B cell (primary cell): ENCODE measurements at regions not wholly inside any gene's neighbourhood (a gene's known extent, or its start where the extent isn't known, plus 50 kb on each side); places are given as distances from the start of the nearest gene placed in this dataset.

Source experiments
- ATAC-seq: fragments of 200-7000 bp; cut with Tn5 transposase; one replicate; pipeline ENCODE4 v1.10.0; 2021; ENCODE audit warnings: low read depth, mild to moderate bottlenecking, moderate number of reproducible peaks, moderate library complexity
- CTCF ChIA-PET: fragments of 350-600 bp; sonication (Branson Sonifier 250); formaldehyde crosslinking; loops from one replicate; lab custom pipeline; 2021; ENCODE audit warnings: antibody characterized with exemption, inconsistent platforms; lab: Charles Lee
- POLR2A ChIA-PET: fragments of 350-600 bp; sonication (Branson Sonifier 250); formaldehyde crosslinking; loops from one replicate; lab custom pipeline; 2021; ENCODE audit warnings: antibody characterized with exemption; lab: Charles Lee
- DNase-seq: peaks from one replicate; pipeline ENCODE4 v3.0.0; 2013
- H2AFZ ChIP-seq: 2 replicates; pipeline ENCODE4 v1.6.1; 2012; ENCODE audit warnings: mild to moderate bottlenecking, low read depth, low read length; ENCODE audit not compliant: insufficient read depth, poor library complexity, severe bottlenecking
- H3K27ac ChIP-seq, 2 donors: 1 replicate in 1 of 2; 2 replicates in 1 of 2; pipeline ENCODE4 v1.5.1; 2012 to 2013; ENCODE audit warnings: low read length in 2 of 2, mild to moderate bottlenecking in 2 of 2, moderate library complexity in 1 of 2
- H3K27me3 ChIP-seq, 4 experiments: fragments of 200-600 bp in 1 of 4; sonication (generic) in 1 of 4; replicated peaks in 1 of 4; 1 replicate in 2 of 4; 2 replicates in 2 of 4; pipeline versions ENCODE4 v1.6.1 to v1.7.0; 2013 to 2016; ENCODE audit warnings: low read length in 3 of 4, mild to moderate bottlenecking in 2 of 4, mixed read lengths in 1 of 4, moderate library complexity in 1 of 4; ENCODE audit not compliant: insufficient read depth in 4 of 4, control insufficient read depth in 3 of 4; ENCODE audit errors: control extremely low read depth in 1 of 4
- H3K36me3 ChIP-seq, 2 experiments: replicated peaks in 1 of 2; 1 replicate in 1 of 2; 2 replicates in 1 of 2; pipeline versions ENCODE4 v1.6.1 to v1.7.1; 2013; ENCODE audit warnings: low read length in 1 of 2; ENCODE audit not compliant: insufficient read depth in 2 of 2, control insufficient read depth in 1 of 2; ENCODE audit errors: control extremely low read depth in 1 of 2, extremely low read depth in 1 of 2
- H3K4me1 ChIP-seq, 2 donors: fragments of 200-600 bp in 1 of 2; sonication (generic) in 1 of 2; 1 replicate in 1 of 2; 2 replicates in 1 of 2; pipeline versions ENCODE4 v1.5.1 to v1.6.1; 2013 to 2017; ENCODE audit warnings: low read length in 2 of 2; ENCODE audit not compliant: control insufficient read depth in 2 of 2, insufficient read depth in 2 of 2
- H3K4me2 ChIP-seq: replicated peaks from 2 replicates; pipeline ENCODE3; 2012; ENCODE audit warnings: mild to moderate bottlenecking, low read depth, low read length; ENCODE audit not compliant: poor library complexity, severe bottlenecking
- H3K4me3 ChIP-seq, 5 experiments: fragments of 200-600 bp in 1 of 5; sonication (generic) in 1 of 5; 1 replicate in 3 of 5; 2 replicates in 2 of 5; pipeline versions ENCODE4 v1.5.1 to v1.7.0; 2011 to 2016; ENCODE audit warnings: low read length in 4 of 5, mild to moderate bottlenecking in 4 of 5, low read depth in 2 of 5, control low read depth in 1 of 5, moderate library complexity in 1 of 5; ENCODE audit not compliant: insufficient read depth in 1 of 5; ENCODE audit errors: control extremely low read depth in 1 of 5, extremely low read depth in 1 of 5
- H3K79me2 ChIP-seq: fragments of 200-600 bp; sonication (generic); one replicate; pipeline ENCODE4 v1.6.0; 2016; ENCODE audit warnings: low read length; ENCODE audit not compliant: control insufficient read depth, insufficient read depth
- H3K9ac ChIP-seq: fragments of 200-600 bp; sonication (generic); 2 replicates; pipeline ENCODE4 v1.6.1; 2017; ENCODE audit warnings: mild to moderate bottlenecking, low read length, moderate library complexity
- H3K9me3 ChIP-seq, 3 donors: one replicate each; pipeline versions ENCODE4 v1.6.1 to v1.7.1; 2013; ENCODE audit warnings: low read length in 2 of 3; ENCODE audit not compliant: control insufficient read depth in 2 of 3, insufficient read depth in 1 of 3; ENCODE audit errors: control extremely low read depth in 1 of 3
- H4K20me1 ChIP-seq: 2 replicates; pipeline ENCODE4 v1.6.0; 2012; ENCODE audit warnings: mild to moderate bottlenecking, low read length; ENCODE audit not compliant: insufficient read depth, control insufficient read depth, poor library complexity, severe bottlenecking
- H3K27ac Mint-ChIP-seq: one replicate; pipeline ENCODE4 v1.8.0; 2021; ENCODE audit warnings: mixed read lengths
- H3K27me3 Mint-ChIP-seq: one replicate; pipeline ENCODE4 v1.8.0; 2021; ENCODE audit warnings: mixed read lengths
- H3K4me1 Mint-ChIP-seq: one replicate; pipeline ENCODE4 v1.8.0; 2021; ENCODE audit warnings: mixed read lengths
- H3K4me3 Mint-ChIP-seq: one replicate; pipeline ENCODE4 v1.8.0; 2021; ENCODE audit warnings: mixed read lengths
- H3K9me3 Mint-ChIP-seq: one replicate; pipeline ENCODE4 v1.8.0; 2022; ENCODE audit warnings: mixed read lengths; ENCODE audit not compliant: insufficient read depth
- EZH2 ChIP-seq: IDR thresholded peaks from 2 replicates; pipeline ENCODE4 v1.6.1; 2012; ENCODE audit warnings: borderline replicate concordance, low read depth, mild to moderate bottlenecking, moderate library complexity, low read length; ENCODE audit not compliant: insufficient read depth, poor library complexity, severe bottlenecking
- WGBS: methylation state at CpG from one replicate; pipeline ENCODE4 v1.1.5; 2013; ENCODE audit warnings: missing lambda C conversion rate; ENCODE audit not compliant: insufficient coverage; 5-methylcytosine and 5-hydroxymethylcytosine counted together
- intact Hi-C: fragments of 100-400 bp; cut with micrococcal nuclease; formaldehyde crosslinking; loops from one replicate; pipeline ENCODE4 v1.10.0; 2022
- TF ChIP-seq, protein P1 (sequence below): fragments of 200-600 bp; IDR thresholded peaks from one replicate; pipeline ENCODE4 v1.8.0; 2022; ENCODE audit warnings: antibody characterized with exemption, mild to moderate bottlenecking

DNA sequence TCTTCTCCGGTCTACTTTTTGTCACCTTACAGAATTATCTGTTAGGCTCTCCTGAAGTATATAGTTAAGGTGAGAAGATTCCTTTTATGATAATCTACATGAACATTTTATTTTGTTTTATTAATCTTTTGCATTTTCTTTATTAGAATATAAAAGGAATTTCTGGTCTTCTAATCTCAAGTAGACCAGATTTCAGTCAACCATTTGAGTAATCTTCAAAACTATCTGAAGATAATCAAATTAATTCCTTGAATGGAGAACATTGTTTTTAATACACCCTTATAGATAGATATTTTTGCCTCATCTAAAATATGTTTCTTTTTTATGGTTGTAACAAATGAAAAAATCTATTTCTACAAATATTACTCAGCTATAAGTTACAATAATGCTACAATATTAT is 381.7 kb upstream of the PCDH20 start:
- no peak for TF ChIP-seq EZH2
- TF ChIP-seq, protein P1, sequence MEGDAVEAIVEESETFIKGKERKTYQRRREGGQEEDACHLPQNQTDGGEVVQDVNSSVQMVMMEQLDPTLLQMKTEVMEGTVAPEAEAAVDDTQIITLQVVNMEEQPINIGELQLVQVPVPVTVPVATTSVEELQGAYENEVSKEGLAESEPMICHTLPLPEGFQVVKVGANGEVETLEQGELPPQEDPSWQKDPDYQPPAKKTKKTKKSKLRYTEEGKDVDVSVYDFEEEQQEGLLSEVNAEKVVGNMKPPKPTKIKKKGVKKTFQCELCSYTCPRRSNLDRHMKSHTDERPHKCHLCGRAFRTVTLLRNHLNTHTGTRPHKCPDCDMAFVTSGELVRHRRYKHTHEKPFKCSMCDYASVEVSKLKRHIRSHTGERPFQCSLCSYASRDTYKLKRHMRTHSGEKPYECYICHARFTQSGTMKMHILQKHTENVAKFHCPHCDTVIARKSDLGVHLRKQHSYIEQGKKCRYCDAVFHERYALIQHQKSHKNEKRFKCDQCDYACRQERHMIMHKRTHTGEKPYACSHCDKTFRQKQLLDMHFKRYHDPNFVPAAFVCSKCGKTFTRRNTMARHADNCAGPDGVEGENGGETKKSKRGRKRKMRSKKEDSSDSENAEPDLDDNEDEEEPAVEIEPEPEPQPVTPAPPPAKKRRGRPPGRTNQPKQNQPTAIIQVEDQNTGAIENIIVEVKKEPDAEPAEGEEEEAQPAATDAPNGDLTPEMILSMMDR: no peak
- Histone ChIP-seq H3K27me3 (no peaks in the 10 kb centered on the region), H3K9ac (no peak overlapping the region), H3K27ac (no peak overlapping the region), H4K20me1 (no peaks in the 10 kb centered on the region), H3K4me1 (no peaks in the 10 kb centered on the region), H3K4me3 (no peak overlapping the region), H2AFZ (no peak overlapping the region), H3K79me2 (no peaks in the 10 kb centered on the region), H3K9me3 (no peaks in the 10 kb centered on the region), H3K36me3 (no peaks in the 10 kb centered on the region), H3K4me2 (no peak overlapping the region)
- Mint-ChIP-seq H3K4me3 (no peak overlapping the region), H3K4me1 (no peaks in the 10 kb centered on the region), H3K27ac (no peak overlapping the region), H3K9me3 (no peaks in the 10 kb centered on the region), H3K27me3 (no peaks in the 10 kb centered on the region)
- intact Hi-C loops: no loop called here
- WGBS: no CpG with 5 or more reads among the region's 1 CpG
- ATAC-seq: no peak
- ChIA-PET CTCF (no interaction called here), POLR2A (no interaction called here)
- no peak for DNase-seq

DNA sequence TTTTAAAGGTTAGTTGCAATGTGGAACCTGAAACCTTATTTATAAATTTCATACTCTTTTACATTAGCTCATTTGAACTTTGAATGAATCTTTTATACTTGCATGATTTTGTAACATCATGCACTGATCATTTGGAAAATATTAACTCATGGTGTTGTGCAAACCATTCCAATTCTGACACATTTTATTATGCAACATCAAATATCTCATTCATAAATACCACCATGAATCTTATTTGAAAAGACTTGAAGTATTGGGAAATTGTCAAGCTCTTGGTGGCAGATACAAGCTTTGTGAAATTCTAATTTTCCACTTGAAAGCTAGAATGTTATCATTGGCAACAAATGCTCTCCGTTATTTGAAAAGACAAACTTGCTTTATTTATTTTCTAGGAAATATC is 379.9 kb upstream of the PCDH20 start:
- no peak overlapping the region for H2AFZ ChIP-seq
- no peaks in the 10 kb centered on the region for H3K36me3 ChIP-seq
- H3K27ac Mint-ChIP-seq: no peak overlapping the region
- H3K27me3 Mint-ChIP-seq: no peaks in the 10 kb centered on the region
- no peaks in the 10 kb centered on the region for H4K20me1 ChIP-seq
- peaks cover 2% of the 10 kb centered on the region for H3K9me3 Mint-ChIP-seq
- H3K27me3 ChIP-seq: no peaks in the 10 kb centered on the region
- no peak overlapping the region for H3K9ac ChIP-seq
- no peaks in the 10 kb centered on the region for H3K4me1 Mint-ChIP-seq
- no peak for DNase-seq
- H3K79me2 ChIP-seq: no peaks in the 10 kb centered on the region
- ChIA-PET CTCF (no interaction called here), POLR2A (no interaction called here)
- no peak overlapping the region for H3K4me3 Mint-ChIP-seq
- no peaks in the 10 kb centered on the region for H3K9me3 ChIP-seq
- no peak overlapping the region for H3K27ac ChIP-seq
- intact Hi-C loops: no loop called here
- WGBS: no CpG with 5 or more reads among the region's 1 CpG
- no peaks in the 10 kb centered on the region for H3K4me1 ChIP-seq
- no peak overlapping the region for H3K4me2 ChIP-seq
- TF ChIP-seq EZH2: no peak
- TF ChIP-seq, protein P1: no peak
- no peak for ATAC-seq
- H3K4me3 ChIP-seq: no peak overlapping the region
